Prostate gland (tissue), 2 donors: ENCODE measurements at regions not wholly inside any gene's neighbourhood (a gene's known extent, or its start where the extent isn't known, plus 50 kb on each side); places are given as distances from the start of the nearest gene placed in this dataset.

ENCODE experiments used
- POLR2AphosphoS5 ChIP-seq: sonication (generic); formaldehyde crosslinking; IDR thresholded peaks from one replicate; pipeline ENCODE4 v1.6.1; 2017; ENCODE audit warnings: antibody characterized with exemption
- TF ChIP-seq, protein P1 (sequence below), 4 experiments: fragments of 200-600 bp in 2 of 4; fragments of 450-650 bp in 2 of 4; sonication (generic) in 2 of 4; IDR thresholded peaks; 1 replicate in 3 of 4; 2 replicates in 1 of 4; pipeline ENCODE4 v1.5.1; 2016 to 2019; ENCODE audit warnings: antibody characterized with exemption in 4 of 4, mild to moderate bottlenecking in 2 of 4, moderate library complexity in 2 of 4

DNA sequence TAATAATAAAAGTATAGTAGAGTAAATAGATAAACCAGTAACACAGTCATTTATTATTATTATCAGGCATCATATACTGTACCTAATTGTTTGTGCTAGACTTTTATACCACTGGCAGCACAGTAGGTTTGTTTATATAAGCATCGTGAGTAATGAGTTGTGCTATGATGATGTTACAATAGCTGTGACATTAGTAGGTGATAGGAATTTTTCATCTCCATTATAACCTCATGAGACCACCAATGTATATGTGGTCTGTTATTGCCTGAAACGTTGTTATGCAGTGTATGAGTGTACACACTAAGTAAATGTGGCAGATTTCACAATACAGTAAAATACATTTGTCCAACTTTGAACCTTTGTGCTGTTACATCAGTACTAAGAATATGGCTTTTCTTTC, 72.7 kb upstream of the SPATA31D4 start:
- TF ChIP-seq, protein P1, sequence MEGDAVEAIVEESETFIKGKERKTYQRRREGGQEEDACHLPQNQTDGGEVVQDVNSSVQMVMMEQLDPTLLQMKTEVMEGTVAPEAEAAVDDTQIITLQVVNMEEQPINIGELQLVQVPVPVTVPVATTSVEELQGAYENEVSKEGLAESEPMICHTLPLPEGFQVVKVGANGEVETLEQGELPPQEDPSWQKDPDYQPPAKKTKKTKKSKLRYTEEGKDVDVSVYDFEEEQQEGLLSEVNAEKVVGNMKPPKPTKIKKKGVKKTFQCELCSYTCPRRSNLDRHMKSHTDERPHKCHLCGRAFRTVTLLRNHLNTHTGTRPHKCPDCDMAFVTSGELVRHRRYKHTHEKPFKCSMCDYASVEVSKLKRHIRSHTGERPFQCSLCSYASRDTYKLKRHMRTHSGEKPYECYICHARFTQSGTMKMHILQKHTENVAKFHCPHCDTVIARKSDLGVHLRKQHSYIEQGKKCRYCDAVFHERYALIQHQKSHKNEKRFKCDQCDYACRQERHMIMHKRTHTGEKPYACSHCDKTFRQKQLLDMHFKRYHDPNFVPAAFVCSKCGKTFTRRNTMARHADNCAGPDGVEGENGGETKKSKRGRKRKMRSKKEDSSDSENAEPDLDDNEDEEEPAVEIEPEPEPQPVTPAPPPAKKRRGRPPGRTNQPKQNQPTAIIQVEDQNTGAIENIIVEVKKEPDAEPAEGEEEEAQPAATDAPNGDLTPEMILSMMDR (IDR thresholded peaks at IDR 0.05) = no peak
- TF ChIP-seq POLR2AphosphoS5 = no peak
